ENCODE measurements at regions not wholly inside any gene's neighbourhood (a gene's known extent, or its start where the extent isn't known, plus 50 kb on each side); places are given as distances from the start of the nearest gene placed in this dataset.

DNA sequence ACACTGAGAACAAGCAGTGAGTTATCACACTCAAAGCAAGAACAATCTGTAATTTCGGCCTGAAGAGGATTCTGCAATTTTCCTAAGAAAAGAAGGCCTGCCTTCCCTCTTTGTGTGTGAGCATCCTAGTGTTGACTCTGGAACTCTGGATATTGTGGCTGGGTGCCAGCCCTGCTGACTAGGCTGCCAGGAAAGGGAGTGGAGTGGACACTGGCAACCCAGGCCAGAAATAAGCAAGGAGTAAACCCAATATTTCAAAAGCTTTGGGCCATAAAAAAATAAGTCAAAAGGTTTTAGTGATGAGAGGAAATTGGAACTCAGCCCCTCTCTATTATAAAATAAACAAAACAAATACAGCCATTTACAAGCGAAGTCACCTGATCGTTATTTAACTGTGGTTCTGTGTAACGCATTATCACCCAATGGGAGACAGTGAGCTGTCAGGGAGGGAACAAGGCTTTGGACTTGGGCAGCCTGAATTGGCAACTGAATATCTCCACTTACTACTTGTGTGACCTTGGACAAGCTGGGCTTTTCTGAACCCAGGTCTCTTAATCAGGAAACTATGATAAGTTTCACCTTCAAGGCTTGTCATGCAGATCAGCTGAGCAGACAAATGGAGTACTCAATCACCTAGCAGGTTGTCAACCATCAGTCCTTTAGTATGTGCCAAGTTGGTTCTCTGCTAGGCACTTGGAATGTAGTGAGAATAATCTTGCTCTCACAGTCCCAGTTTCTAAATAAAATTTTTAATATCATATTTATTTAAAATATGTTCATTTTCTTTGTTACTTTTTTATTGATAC lies 196.2 kb downstream of the PAX1 start:
- TF ChIP-seq, protein P1, sequence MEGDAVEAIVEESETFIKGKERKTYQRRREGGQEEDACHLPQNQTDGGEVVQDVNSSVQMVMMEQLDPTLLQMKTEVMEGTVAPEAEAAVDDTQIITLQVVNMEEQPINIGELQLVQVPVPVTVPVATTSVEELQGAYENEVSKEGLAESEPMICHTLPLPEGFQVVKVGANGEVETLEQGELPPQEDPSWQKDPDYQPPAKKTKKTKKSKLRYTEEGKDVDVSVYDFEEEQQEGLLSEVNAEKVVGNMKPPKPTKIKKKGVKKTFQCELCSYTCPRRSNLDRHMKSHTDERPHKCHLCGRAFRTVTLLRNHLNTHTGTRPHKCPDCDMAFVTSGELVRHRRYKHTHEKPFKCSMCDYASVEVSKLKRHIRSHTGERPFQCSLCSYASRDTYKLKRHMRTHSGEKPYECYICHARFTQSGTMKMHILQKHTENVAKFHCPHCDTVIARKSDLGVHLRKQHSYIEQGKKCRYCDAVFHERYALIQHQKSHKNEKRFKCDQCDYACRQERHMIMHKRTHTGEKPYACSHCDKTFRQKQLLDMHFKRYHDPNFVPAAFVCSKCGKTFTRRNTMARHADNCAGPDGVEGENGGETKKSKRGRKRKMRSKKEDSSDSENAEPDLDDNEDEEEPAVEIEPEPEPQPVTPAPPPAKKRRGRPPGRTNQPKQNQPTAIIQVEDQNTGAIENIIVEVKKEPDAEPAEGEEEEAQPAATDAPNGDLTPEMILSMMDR (IDR thresholded peaks at IDR 0.05), result no peak
- no peak for TF ChIP-seq POLR2AphosphoS5 (IDR thresholded peaks at IDR 0.05)
- no peak for TF ChIP-seq EP300 (IDR thresholded peaks at IDR 0.05)
- TF ChIP-seq POLR2A (IDR thresholded peaks at IDR 0.05), result no peak
- ATAC-seq, result no peak
- Histone ChIP-seq H3K4me1 (no peaks in the 10 kb centered on the region), H3K27me3 (no peaks in the 10 kb centered on the region), H3K36me3 (no peaks in the 10 kb centered on the region), H3K4me3 (no peak overlapping the region), H3K27ac (no peak overlapping the region), H3K9me3 (no peaks in the 10 kb centered on the region)
- 70 to 76% methylated on average over 3 to 4 of the region's 4 CpGs for WGBS, 2 donors (ENCODE audit: low coverage in 1 of 2)

DNA sequence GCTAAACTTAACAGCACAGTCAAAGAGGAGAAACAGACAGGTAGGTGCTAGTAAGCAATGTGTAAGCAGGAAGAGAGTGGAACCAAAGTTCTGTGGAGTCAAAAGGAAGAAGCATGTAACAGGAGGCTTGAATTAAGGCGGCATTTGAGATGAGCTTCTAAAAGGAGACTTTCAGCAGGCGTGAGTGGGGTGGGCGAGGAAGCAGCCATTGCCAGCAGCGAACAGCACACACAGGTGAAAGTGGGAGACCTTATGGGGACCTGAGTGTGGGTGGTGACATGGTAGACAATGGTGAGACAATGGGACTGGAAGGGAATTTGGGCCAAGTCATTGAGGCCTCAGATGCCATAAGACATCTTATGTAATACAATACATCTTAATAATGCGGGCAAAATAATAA lies 195.0 kb downstream of the PAX1 start:
- no peak for ATAC-seq
- no peak overlapping the region for H3K27ac ChIP-seq
- no peaks in the 10 kb centered on the region for H3K9me3 ChIP-seq
- no peak overlapping the region for H3K4me3 ChIP-seq
- no peaks in the 10 kb centered on the region for H3K4me1 ChIP-seq
- no peaks in the 10 kb centered on the region for H3K27me3 ChIP-seq
- TF ChIP-seq EP300 (IDR thresholded peaks at IDR 0.05) (no peak), POLR2A (IDR thresholded peaks at IDR 0.05) (no peak), POLR2AphosphoS5 (IDR thresholded peaks at IDR 0.05) (no peak)
- TF ChIP-seq, protein P1 (IDR thresholded peaks at IDR 0.05), result no peak
- H3K36me3 ChIP-seq, result no peaks in the 10 kb centered on the region
- WGBS, 2 donors (ENCODE audit: low coverage in 1 of 2), result 87 to 88% methylated on average over 5 of the region's 5 CpGs

DNA sequence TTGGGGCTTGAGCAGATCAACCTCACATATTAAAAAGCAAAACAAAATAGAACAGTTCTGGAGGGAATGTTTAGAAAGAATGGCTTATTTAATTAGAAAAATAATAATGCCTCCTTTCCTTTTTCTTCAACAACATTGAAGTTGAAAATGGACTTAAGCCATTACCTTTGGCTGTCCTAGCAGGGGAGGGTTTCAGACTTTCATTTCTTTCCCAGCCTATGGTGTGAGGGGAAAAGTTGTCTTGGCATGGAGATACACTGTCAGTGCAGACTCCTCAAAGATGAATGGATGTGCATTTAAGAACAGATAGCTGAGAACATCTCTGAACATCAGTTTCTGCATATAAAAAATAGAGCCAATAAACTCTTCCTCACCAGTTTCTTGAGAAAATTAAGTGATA lies 169.5 kb downstream of the PAX1 start:
- H3K4me3 ChIP-seq, result no peak overlapping the region
- H3K27me3 ChIP-seq, result no peaks in the 10 kb centered on the region
- ATAC-seq, result no peak
- no peak for TF ChIP-seq POLR2AphosphoS5 (IDR thresholded peaks at IDR 0.05)
- TF ChIP-seq, protein P1 (IDR thresholded peaks at IDR 0.05), result no peak
- TF ChIP-seq POLR2A (IDR thresholded peaks at IDR 0.05), result no peak
- no peaks in the 10 kb centered on the region for H3K4me1 ChIP-seq
- H3K9me3 ChIP-seq, result no peaks in the 10 kb centered on the region
- H3K27ac ChIP-seq, result no peak overlapping the region
- no peaks in the 10 kb centered on the region for H3K36me3 ChIP-seq

DNA sequence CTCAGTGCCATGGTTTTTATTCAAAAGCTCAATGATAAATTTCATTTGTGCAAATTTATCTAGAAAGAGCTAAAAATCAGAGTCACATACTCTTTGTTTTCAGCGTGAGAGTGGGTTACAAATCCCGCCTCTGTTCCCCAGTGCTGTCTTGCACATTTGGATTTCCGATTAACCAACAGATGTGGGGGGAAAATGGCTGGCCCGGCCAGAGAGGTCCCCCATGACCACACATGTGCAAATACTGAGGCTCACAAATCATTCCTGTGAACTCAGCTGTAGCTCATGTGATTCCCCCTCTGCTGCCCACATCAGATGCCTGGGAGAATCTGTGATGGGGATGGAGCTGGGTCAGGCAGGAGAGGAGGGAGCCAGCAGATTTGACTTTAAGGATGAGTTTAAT lies 168.7 kb downstream of the PAX1 start:
- 72 to 79% methylated on average over 3 to 4 of the region's 4 CpGs for WGBS, 2 donors (ENCODE audit: low coverage in 1 of 2)
- H3K4me1 ChIP-seq, result no peaks in the 10 kb centered on the region
- H3K27ac ChIP-seq, result no peak overlapping the region
- H3K36me3 ChIP-seq, result no peaks in the 10 kb centered on the region
- ATAC-seq, result no peak
- TF ChIP-seq, protein P1 (IDR thresholded peaks at IDR 0.05), result no peak
- TF ChIP-seq POLR2AphosphoS5 (IDR thresholded peaks at IDR 0.05) (no peak), EP300 (IDR thresholded peaks at IDR 0.05) (no peak), POLR2A (IDR thresholded peaks at IDR 0.05) (no peak)
- H3K4me3 ChIP-seq, result no peak overlapping the region
- H3K27me3 ChIP-seq, result no peaks in the 10 kb centered on the region
- no peaks in the 10 kb centered on the region for H3K9me3 ChIP-seq

DNA sequence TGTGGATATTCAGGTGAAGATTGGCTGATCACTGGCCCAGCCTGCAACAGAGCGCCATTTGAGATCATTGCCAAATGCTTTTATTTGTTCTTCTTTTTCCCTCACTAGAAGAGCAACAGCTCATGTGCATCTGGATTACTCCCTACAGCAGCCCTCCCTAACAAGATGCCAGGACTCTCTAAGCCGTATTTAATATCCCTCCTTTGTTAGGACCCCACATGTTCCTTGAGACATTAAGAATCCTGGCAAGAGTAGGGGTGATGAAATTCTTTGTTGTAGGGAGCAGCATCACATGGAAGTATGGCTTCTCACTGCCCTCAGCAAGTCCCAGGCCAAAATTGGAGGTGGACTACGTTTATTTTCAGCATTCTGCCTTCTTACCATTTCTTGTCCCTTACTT lies 167.8 kb downstream of the PAX1 start:
- no peaks in the 10 kb centered on the region for H3K9me3 ChIP-seq
- ATAC-seq, result no peak
- H3K27ac ChIP-seq, result no peak overlapping the region
- H3K4me1 ChIP-seq, result no peaks in the 10 kb centered on the region
- no peak overlapping the region for H3K4me3 ChIP-seq
- no peaks in the 10 kb centered on the region for H3K36me3 ChIP-seq
- no peaks in the 10 kb centered on the region for H3K27me3 ChIP-seq
- WGBS, 2 donors (ENCODE audit: low coverage in 1 of 2), result 57 to 61% methylated on average over 2 of the region's 3 CpGs
- TF ChIP-seq, protein P1 (IDR thresholded peaks at IDR 0.05), result no peak
- TF ChIP-seq POLR2A (IDR thresholded peaks at IDR 0.05) (no peak), POLR2AphosphoS5 (IDR thresholded peaks at IDR 0.05) (no peak), EP300 (IDR thresholded peaks at IDR 0.05) (no peak)
